ENCODE measurements at regions not wholly inside any gene's neighbourhood (a gene's known extent, or its start where the extent isn't known, plus 50 kb on each side); places are given as distances from the start of the nearest gene placed in this dataset.
A peak's percentile ranks its signal among the peaks of the same experiment; 100 is the strongest.

- DNase-seq (ENCODE audit: low read depth in 3 of 3, low spot score in 1 of 3) = no peak
Observed at GRCh38 chr17:34116306-34116705, 138.8 kb upstream of the CCL2 start.

DNA sequence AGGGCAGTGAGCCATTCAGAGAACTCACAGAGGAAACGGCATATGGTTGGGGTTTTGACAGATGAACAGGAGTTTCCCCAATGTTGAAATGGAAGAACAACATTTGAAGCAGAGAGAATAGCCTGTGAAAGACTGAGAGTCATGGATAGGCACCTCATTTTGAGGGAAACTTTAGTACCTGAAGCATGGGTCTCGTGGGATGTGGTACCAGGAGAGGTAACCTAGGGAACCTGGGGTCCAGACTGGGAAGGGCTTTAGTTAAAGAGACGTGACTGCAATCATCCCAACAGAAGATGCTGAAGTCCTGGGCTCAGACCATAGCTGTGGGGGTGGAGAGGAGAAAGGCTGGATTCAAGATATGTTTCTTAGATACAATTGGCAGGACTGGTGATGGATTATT, 137.8 kb upstream of the CCL2 start:
- DNase-seq (ENCODE audit: low read depth in 3 of 3, low spot score in 1 of 3) = no peak

DNA sequence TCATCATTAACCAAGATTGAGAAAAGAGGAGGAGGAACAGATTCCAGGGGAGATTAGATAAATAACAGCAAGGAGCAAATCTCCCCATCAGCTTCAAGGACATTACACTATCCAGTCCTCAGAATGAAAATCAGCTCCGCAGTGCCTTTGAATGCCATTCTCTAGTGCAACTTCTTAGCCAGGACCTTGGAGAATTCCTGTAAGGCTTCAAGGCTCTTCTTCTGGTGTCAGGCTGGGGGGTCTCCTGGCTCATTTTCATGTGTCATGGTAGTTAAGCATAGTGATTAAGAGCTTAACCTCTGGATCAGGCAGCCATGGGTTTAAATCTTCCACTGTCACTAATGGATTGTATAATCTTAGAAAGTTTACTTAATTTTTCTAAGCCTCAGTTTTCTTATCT, 137.3 kb upstream of the CCL2 start:
- DNase-seq (ENCODE audit: low read depth in 3 of 3, low spot score in 1 of 3) = no peak

- no peak for DNase-seq (ENCODE audit: low read depth in 3 of 3, low spot score in 1 of 3)
Observed at GRCh38 chr17:34118564-34118963, 136.5 kb upstream of the CCL2 start.

- no peak for DNase-seq (ENCODE audit: low read depth in 3 of 3, low spot score in 1 of 3)
Observed at GRCh38 chr17:34121311-34121710, 133.8 kb upstream of the CCL2 start.

DNA sequence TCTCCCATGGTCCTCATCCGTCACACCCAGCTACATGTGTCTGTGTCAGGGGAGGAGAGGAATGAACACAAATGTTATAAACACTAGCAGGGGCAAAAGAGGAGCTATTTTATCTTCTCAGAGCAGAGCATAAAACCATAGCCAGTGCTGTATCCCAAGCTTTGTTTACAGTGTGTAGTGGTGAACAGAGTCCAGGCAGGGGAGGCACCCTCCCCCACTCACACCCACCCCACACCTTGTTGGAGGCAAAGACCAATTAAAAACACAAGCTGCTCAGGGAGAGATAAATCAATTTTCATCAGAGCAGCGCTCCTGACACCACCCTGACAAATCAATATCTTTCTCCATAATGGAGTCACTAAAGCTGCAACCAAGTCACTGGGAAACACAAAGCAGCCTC, 132.6 kb upstream of the CCL2 start:
- no peak for DNase-seq (ENCODE audit: low read depth in 3 of 3, low spot score in 1 of 3)

DNA sequence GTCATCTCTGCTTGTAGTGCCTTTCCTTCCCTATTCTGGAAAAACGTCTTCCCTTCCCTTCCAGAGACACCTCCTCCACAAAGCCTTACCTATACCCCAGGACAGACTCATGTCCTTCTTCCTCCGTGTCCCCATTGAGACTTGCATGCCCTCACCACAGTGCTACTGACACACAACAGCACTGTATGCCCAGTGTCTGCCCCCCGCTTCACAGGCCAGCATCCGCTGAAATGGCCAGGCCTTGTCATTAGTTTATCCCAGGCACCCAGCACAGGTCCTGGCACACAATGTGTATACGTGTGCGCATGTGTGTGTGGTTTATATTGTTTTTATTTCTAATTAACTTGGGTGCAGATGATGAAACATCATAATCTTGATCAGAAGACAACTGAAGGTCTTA, 130.1 kb upstream of the CCL2 start:
- DNase-seq (ENCODE audit: low read depth in 3 of 3, low spot score in 1 of 3) = no peak

- DNase-seq (ENCODE audit: low read depth in 3 of 3, low spot score in 1 of 3) = no peak
Observed at GRCh38 chr17:34125921-34126320, 129.2 kb upstream of the CCL2 start.

GRCh38 chr17:34126496-34126895, 128.6 kb upstream of the CCL2 start:
- DNase-seq (ENCODE audit: low read depth in 3 of 3, low spot score in 1 of 3) = no peak

DNA sequence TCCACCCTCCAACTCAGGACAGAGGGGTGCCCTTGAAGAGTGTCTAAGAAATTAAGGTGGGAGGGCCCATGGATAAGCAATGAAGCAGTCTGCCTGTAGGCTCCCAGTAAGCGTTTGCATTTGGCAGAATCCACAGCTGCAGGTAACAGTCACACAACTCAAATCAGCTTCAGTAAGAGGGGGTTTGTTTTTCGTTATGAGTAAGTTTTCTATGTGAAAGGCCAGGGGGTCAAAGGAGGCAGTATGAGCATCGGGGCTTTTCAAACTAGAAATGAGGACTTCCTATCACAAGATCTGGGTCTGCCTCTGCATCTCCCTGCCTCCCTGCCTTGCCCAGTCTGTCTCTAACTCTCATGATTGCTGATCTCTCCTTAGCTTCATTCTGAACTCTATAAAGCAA, 128.1 kb upstream of the CCL2 start:
- no peak for DNase-seq (ENCODE audit: low read depth in 3 of 3, low spot score in 1 of 3)

DNA sequence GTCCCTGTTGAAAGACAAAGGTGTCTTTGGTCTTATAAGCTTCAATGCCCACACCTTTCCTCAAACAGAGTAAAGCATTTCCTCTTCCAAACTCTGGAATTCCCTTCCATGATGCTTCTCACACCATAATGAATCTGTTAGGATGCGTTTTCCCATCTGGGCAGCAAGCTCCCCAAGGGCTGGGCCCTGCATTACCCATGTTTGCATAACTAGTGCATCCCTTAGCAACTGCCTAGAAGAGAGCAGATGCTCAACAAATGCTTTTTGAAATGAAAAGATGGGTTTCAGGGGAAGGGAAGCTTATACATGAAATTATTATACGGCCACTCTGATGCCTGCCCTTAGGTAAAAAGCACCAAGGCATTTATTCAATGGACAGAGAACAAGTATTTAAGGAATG, 124.5 kb upstream of the CCL2 start:
- no peak for DNase-seq (ENCODE audit: low read depth in 3 of 3, low spot score in 1 of 3)

GRCh38 chr17:34131386-34131785, 123.7 kb upstream of the CCL2 start:
- DNase-seq (ENCODE audit: low read depth in 3 of 3, low spot score in 1 of 3) = no peak

DNA sequence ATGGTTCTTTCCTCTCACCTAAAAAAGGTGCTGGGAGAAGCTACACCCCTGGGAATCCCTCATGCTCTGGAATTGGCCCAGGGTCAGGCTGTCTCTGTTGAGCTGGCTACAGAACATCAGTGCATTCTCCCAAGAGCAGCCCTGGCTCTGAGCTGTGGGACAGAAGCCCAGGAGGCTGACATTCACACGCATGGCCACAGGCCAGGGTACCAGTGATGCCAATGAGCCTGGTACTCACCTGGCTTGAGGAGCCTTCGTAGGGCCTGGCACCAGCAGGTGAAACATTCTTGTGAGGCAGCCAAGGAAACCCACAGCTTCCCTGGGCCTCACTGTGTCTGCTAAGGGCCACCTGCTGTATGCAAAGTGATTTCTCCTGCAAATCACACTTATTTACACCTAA, 121.7 kb upstream of the CCL2 start:
- no peak for DNase-seq (ENCODE audit: low read depth in 3 of 3, low spot score in 1 of 3)

DNA sequence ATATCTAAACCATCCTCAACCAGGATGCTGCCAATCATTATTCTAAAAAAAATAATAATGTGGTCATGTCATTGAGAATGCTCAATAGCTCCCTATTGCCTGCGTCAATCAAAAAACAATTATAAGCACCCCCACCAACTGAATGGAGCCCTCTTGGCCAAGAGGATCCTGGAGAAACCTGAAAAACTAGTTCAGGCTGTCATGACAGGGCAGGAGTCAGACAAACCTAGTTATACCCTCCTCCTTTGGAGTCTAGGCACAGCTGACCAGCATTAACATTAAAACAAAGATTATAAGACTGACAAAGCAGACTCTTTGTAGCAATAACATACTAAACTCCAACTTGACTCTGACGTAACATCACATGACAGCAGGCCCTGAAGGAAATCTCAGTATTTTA, 119.2 kb upstream of the CCL2 start:
- no peak for DNase-seq (ENCODE audit: low read depth in 3 of 3, low spot score in 1 of 3)

DNA sequence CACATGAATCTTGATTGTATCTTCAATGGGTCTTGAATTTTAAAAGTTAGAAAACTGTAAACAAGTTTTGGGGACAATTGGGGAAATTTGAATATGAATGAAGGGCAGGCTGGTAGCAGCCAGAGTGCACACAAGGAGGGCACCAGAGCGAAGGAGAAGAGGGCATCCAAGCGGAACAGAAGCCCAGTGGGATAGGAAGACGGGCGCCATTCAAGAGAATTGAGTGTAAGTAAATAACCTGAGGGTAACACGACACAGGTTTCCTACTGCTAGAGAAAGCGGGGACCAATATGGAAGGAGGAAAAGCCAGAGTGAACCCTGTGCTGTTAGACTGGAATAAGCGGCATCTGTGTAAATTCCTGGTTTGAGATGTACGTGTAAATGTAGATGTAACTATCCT, 115.1 kb upstream of the CCL2 start:
- DNase-seq (ENCODE audit: low read depth in 3 of 3, low spot score in 1 of 3) = no peak

- no peak for DNase-seq (ENCODE audit: low read depth in 3 of 3, low spot score in 1 of 3)
Observed at GRCh38 chr17:34141590-34141989, 113.5 kb upstream of the CCL2 start.

DNA sequence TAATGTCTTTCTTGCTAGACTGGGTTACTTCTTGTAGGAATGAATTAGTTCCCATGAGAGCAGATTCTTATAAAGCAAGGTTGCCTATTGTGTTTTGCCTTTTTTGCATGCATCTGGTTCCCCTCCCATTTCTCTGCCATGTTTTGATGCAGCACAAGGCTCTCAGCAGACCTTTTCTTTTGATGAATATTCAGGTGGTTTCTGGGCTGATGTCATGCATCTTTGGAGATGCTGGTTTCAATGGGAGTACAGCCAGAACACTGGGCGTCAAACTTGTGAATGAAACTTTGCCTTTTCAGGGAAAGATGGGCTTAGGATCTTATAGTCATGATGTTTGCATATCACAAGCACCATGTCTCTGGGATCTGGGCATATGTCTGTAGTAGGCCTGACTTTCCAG, 111.7 kb upstream of the CCL2 start:
- DNase-seq (ENCODE audit: low read depth in 3 of 3, low spot score in 1 of 3) = no peak

DNA sequence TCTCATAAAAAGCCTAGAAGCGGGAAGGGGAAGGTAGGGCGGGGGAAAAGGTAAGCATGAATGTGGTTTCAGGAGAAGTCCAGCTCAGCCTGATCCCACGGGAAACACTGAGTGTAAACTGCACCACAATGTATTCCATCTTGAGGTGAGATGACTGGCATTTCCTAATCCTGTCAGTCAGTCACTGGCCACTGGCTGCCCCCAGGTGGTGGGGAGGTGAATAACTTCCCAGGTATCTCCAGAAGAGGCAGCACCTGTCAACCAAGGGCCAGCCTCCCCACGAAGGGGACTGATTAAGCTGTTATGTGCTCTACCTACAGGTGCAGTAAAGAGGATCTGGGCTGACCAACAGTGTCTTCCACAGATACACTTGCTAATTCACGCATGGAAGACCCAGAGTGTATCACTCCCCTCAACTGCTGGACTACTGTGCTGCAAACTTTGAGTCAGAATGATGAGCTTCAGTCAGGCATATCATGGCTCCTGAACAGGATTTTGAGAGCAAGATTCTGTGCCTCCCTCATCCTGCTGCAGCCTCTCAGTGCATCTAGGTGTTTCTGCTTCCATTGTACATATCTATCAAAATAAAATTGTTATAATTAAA, 108.5 kb upstream of the CCL2 start:
- peak in 2 of 3 donors; percentile 7 to 19 for DNase-seq (ENCODE audit: low read depth in 3 of 3, low spot score in 1 of 3)

GRCh38 chr17:34151102-34151501, 104.0 kb upstream of the CCL2 start:
- DNase-seq (ENCODE audit: low read depth in 3 of 3, low spot score in 1 of 3) = no peak

DNA sequence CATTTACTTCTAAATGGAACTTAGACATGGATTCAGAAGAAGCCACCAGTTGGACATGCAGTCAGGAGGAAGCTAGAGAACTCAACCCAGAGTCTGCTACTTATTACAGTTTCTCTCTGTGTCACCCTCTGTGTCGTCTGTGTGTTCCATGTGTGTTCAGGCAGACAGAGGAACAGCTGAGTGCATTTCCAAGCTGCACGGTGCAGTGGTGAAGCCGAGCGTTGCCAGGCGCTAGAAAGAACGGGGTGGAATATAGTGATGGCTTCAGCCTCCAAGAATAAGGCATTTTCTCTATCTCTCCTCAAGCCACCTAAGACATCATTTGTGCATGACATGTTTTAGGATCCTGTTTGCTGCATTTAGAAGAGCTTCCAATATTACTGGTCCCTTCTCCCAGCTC, 101.1 kb upstream of the CCL2 start:
- DNase-seq (ENCODE audit: low read depth in 3 of 3, low spot score in 1 of 3) = no peak

DNA sequence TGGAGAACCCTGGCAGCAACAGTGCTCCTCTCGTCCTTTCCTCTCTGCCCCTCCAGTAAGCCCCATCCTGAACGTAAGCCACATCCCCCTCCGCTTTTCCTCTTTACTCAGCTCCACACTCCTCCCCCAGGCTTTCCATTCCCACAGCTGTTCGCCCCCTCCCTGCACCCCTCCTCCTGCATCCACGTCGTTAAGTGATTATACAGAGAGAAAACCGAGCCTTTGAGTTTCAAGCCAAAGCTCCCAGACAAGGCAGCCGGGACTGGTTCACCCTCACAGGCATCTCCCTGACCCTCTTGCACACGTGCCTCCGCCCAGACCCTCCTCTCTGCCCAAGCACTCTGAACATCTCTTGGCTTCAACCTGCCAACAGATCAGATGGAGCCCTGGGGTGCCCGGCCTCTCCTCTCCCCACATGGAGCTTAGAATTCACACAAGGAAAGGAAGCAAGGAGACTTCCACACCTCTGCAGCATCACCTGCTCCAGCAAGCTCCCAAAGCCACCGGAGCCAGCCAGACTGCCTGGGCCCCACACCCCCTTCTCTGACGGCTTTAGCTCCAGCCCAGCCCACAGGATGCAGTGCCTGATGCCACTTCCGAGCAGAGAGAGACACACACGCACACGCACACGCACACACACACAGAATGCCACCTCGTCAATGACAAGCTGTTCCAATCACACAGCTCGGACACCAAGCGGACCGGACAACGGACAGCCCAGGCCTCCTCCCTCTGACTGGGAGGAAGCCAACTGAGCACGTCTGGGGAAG, 99.9 kb upstream of the CCL2 start:
- no peak for DNase-seq (ENCODE audit: low read depth in 3 of 3, low spot score in 1 of 3)

DNA sequence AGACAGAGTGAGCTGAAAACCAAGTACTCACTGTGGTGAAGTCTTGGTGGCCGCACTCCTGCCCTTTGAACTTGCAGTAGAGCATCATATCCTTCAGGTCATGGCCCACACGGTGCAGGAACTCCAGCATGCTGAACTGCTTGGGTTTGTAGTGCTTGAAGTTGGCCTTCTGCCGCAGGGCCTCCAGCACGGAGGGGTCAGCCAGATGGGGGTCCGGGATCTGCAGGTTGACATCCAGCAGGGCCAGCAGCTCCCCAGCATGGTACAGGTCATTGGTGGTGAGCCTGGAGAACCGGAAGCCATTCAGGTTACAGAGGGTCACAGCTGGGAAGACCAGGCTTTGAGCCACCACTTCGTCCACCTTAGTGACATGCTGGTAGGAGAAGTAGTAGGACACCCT, 99.1 kb upstream of the CCL2 start:
- DNase-seq (ENCODE audit: low read depth in 3 of 3, low spot score in 1 of 3) = no peak

DNA sequence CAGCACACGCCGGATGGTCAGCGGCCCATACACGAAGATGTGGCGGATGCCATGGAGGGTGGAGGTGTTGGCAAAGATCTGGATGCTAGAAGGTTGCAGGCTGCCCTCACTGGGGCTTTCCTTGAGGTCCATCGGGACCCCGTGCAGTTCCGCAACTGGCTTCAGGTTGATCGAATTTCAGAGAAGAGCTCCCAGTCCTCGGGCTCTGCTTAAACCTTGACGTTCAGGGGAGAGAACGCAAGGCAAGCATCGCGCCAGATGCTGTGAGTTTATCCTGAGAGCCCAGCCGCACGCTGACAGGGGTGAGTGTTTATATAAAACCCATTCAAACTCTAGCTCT, 98.7 kb upstream of the CCL2 start:
- no peak for DNase-seq (ENCODE audit: low read depth in 3 of 3, low spot score in 1 of 3)

All from stimulated activated CD4-positive, alpha-beta T cell treated with anti-CD3 and anti-CD28 coated beads, TNF-alpha, amount 100 ng/mL, for 1 hour (primary cell).